GM19467 (cell line): ENCODE measurements at regions not wholly inside any gene's neighbourhood (a gene's known extent, or its start where the extent isn't known, plus 50 kb on each side); places are given as distances from the start of the nearest gene placed in this dataset.

Experiments
- ATAC-seq: cut with Tn5 transposase; IDR thresholded peaks from one replicate; pipeline ENCODE4 v1.9.1; 2021; ENCODE audit warnings: mild to moderate bottlenecking, moderate library complexity; ENCODE audit not compliant: unreplicated experiment

GRCh38 chr22:34299496-34299895 is 379.2 kb upstream of the LARGE1 start:
- no peak for ATAC-seq

- ATAC-seq, result no peak
These were observed 381.3 kb upstream of the LARGE1 start for GRCh38 chr22:34301569-34301968.

- no peak for ATAC-seq
These were observed 383.4 kb upstream of the LARGE1 start for GRCh38 chr22:34303656-34304055.

- ATAC-seq, result no peak
These were observed 386.1 kb upstream of the LARGE1 start for GRCh38 chr22:34306361-34306760.

GRCh38 chr22:34308101-34308500 is 387.8 kb upstream of the LARGE1 start:
- no peak for ATAC-seq

GRCh38 chr22:34319346-34319745 is 399.1 kb upstream of the LARGE1 start:
- no peak for ATAC-seq

GRCh38 chr22:34324763-34325162 is 404.5 kb upstream of the LARGE1 start:
- no peak for ATAC-seq

- no peak for ATAC-seq
These were observed 406.6 kb upstream of the LARGE1 start for GRCh38 chr22:34326901-34327300.

GRCh38 chr22:34330432-34330831 is 410.2 kb upstream of the LARGE1 start:
- ATAC-seq, result no peak

GRCh38 chr22:34333285-34333684 is 413.0 kb upstream of the LARGE1 start:
- ATAC-seq, result no peak

GRCh38 chr22:34334893-34335292 is 414.6 kb upstream of the LARGE1 start:
- ATAC-seq, result no peak

- ATAC-seq, result no peak
These were observed 424.4 kb upstream of the LARGE1 start for GRCh38 chr22:34344702-34345101.

- ATAC-seq, result no peak
These were observed 434.0 kb upstream of the LARGE1 start for GRCh38 chr22:34354071-34354817.

GRCh38 chr22:34356481-34356880 is 436.2 kb upstream of the LARGE1 start:
- ATAC-seq, result no peak

- ATAC-seq, result no peak
These were observed 450.4 kb upstream of the LARGE1 start for GRCh38 chr22:34370711-34371110.

- ATAC-seq, result no peak
These were observed 459.5 kb upstream of the LARGE1 start for GRCh38 chr22:34379825-34380224.

- ATAC-seq, result no peak
These were observed 460.3 kb upstream of the LARGE1 start for GRCh38 chr22:34380532-34380931.

- ATAC-seq, result no peak
These were observed 470.1 kb upstream of the LARGE1 start for GRCh38 chr22:34390400-34390799.

- ATAC-seq, result no peak
These were observed 475.1 kb upstream of the LARGE1 start for GRCh38 chr22:34395370-34395769.

GRCh38 chr22:34403667-34404066 is 483.4 kb upstream of the LARGE1 start:
- ATAC-seq, result no peak

- ATAC-seq, result no peak
These were observed 489.8 kb upstream of the LARGE1 start for GRCh38 chr22:34410111-34410510.

- peak; percentile 46 for ATAC-seq
These were observed 494.5 kb upstream of the LARGE1 start for GRCh38 chr22:34414467-34415440.
